ENCODE measurements at regions not wholly inside any gene's neighbourhood (a gene's known extent, or its start where the extent isn't known, plus 50 kb on each side); places are given as distances from the start of the nearest gene placed in this dataset.

DNA sequence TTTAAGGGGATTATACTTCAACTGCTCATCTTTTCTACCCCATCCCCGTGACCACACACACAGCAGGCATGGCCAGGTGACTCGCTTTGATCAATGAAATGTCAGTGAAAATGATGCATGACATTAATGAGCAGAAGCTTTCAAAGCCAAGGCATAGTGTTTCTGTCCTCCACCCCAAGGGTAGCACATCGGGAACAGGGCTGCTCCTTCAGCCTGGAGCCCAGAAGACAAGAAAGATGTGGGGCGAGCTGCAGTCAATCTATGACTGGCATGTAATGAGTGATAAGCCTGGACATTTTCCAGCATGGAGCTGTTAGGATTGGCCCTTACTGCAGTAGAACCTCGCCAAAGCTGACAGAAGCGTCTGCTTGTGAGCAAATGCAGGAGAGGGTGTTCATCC, 122.6 kb upstream of the IRX2 start:
- no peak for TF ChIP-seq POLR2A (IDR thresholded peaks at IDR 0.05)
- TF ChIP-seq, protein P1, sequence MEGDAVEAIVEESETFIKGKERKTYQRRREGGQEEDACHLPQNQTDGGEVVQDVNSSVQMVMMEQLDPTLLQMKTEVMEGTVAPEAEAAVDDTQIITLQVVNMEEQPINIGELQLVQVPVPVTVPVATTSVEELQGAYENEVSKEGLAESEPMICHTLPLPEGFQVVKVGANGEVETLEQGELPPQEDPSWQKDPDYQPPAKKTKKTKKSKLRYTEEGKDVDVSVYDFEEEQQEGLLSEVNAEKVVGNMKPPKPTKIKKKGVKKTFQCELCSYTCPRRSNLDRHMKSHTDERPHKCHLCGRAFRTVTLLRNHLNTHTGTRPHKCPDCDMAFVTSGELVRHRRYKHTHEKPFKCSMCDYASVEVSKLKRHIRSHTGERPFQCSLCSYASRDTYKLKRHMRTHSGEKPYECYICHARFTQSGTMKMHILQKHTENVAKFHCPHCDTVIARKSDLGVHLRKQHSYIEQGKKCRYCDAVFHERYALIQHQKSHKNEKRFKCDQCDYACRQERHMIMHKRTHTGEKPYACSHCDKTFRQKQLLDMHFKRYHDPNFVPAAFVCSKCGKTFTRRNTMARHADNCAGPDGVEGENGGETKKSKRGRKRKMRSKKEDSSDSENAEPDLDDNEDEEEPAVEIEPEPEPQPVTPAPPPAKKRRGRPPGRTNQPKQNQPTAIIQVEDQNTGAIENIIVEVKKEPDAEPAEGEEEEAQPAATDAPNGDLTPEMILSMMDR (IDR thresholded peaks at IDR 0.05), result no peak

All from thyroid gland (tissue), 4 donors.